Suprapubic skin (tissue), 3 donors: ENCODE measurements at regions not wholly inside any gene's neighbourhood (a gene's known extent, or its start where the extent isn't known, plus 50 kb on each side); places are given as distances from the start of the nearest gene placed in this dataset.

ENCODE experiments used
- CTCF ChIP-seq, 2 donors: fragments of 200-600 bp in 1 of 2; fragments of 450-650 bp in 1 of 2; sonication (generic) in 1 of 2; IDR thresholded peaks; one replicate each; pipeline ENCODE4 v1.5.1; 2016 to 2019; ENCODE audit warnings: antibody characterized with exemption in 2 of 2, mild to moderate bottlenecking in 1 of 2, moderate library complexity in 1 of 2
- POLR2AphosphoS5 ChIP-seq, 3 donors: sonication (generic); formaldehyde crosslinking; IDR thresholded peaks; one replicate each; pipeline ENCODE4 v1.6.1; 2017; ENCODE audit warnings: antibody characterized with exemption in 3 of 3

- no peak for TF ChIP-seq CTCF (IDR thresholded peaks at IDR 0.05)
- no peak for TF ChIP-seq POLR2AphosphoS5 (IDR thresholded peaks at IDR 0.05)
Observed at GRCh38 chr6:71513036-71513435, 224.4 kb downstream of the OGFRL1 start.
